Fibroblast of lung (primary cell): ENCODE measurements at regions not wholly inside any gene's neighbourhood (a gene's known extent, or its start where the extent isn't known, plus 50 kb on each side); places are given as distances from the start of the nearest gene placed in this dataset.
"Not testable (repeated sequence)": the region's sequence is repeated elsewhere in the genome, so short reads cannot be mapped to it uniquely, and the experiment has no call there.

Experiments used
- DNase-seq, 2 donors: peaks; one replicate each; pipeline versions ENCODE4 v3.0.0 to v3.0.0-alpha.2; 2010; ENCODE audit warnings: low read depth in 2 of 2
- H2AFZ ChIP-seq: 2 replicates; pipeline ENCODE4 v1.5.1; 2012; ENCODE audit warnings: low read length, control low read depth, inconsistent platforms
- H3K27ac ChIP-seq: 2 replicates; pipeline ENCODE4 v1.5.1; 2011; ENCODE audit warnings: low read length, control low read depth; ENCODE audit not compliant: insufficient read depth
- H3K27me3 ChIP-seq: 2 replicates; pipeline ENCODE4 v1.5.1; 2011; ENCODE audit warnings: mild to moderate bottlenecking, low read length; ENCODE audit not compliant: control insufficient read depth, insufficient read depth
- H3K36me3 ChIP-seq: 2 replicates; pipeline ENCODE4 v1.5.1; 2011; ENCODE audit warnings: low read length; ENCODE audit not compliant: control insufficient read depth, insufficient read depth
- H3K4me1 ChIP-seq: 2 replicates; pipeline ENCODE4 v1.5.1; 2011; ENCODE audit warnings: low read length; ENCODE audit not compliant: control insufficient read depth, insufficient read depth; ENCODE audit errors: extremely low read depth
- H3K4me2 ChIP-seq: 2 replicates; pipeline ENCODE4 v1.5.1; 2011; ENCODE audit warnings: low read length, control low read depth; ENCODE audit not compliant: insufficient read depth; ENCODE audit errors: extremely low read depth
- H3K4me3 ChIP-seq, 4 experiments: fragments of 200-600 bp in 1 of 4; sonication (generic) in 1 of 4; replicated peaks in 1 of 4; 2 replicates each; pipeline ENCODE4 v1.5.1; 2011 to 2016; ENCODE audit warnings: low read length in 4 of 4, low read depth in 3 of 4, mild to moderate bottlenecking in 3 of 4, control low read depth in 2 of 4, inconsistent platforms in 1 of 4, mixed read lengths in 1 of 4; ENCODE audit not compliant: insufficient read depth in 1 of 4; ENCODE audit errors: control extremely low read depth in 1 of 4
- H3K79me2 ChIP-seq: 2 replicates; pipeline ENCODE4 v1.5.1; 2012; ENCODE audit warnings: mild to moderate bottlenecking, low read length, inconsistent platforms; ENCODE audit not compliant: control insufficient read depth, insufficient read depth
- H3K9ac ChIP-seq: 2 replicates; pipeline ENCODE4 v1.5.1; 2011; ENCODE audit warnings: mild to moderate bottlenecking, low read length, control low read depth; ENCODE audit not compliant: insufficient read depth
- H3K9me3 ChIP-seq: 2 replicates; pipeline ENCODE4 v1.5.1; 2012; ENCODE audit warnings: low read depth, low read length; ENCODE audit not compliant: control insufficient read depth, insufficient read depth
- H4K20me1 ChIP-seq: 2 replicates; pipeline ENCODE4 v1.5.1; 2011; ENCODE audit warnings: low read length; ENCODE audit not compliant: control insufficient read depth, insufficient read depth; ENCODE audit errors: extremely low read depth
- CTCF ChIP-seq, 2 donors: IDR thresholded peaks in 1 of 2; conservative IDR thresholded peaks in 1 of 2; 1 replicate in 1 of 2; 2 replicates in 1 of 2; pipeline ENCODE4 v1.5.1; 2011 to 2012; ENCODE audit warnings: low read length in 2 of 2, control low read depth in 1 of 2, inconsistent platforms in 1 of 2, low read depth in 1 of 2, mild to moderate bottlenecking in 1 of 2
- EZH2 ChIP-seq: IDR thresholded peaks from 2 replicates; pipeline ENCODE4 v1.5.1; 2012; ENCODE audit warnings: low read length, control low read depth, mild to moderate bottlenecking; ENCODE audit errors: missing control alignments

GRCh38 chr1:70779571-70779970 is 268.0 kb downstream of the PTGER3 start:
- Histone ChIP-seq H3K36me3 (no peaks in the 10 kb centered on the region), H2AFZ (no peak overlapping the region), H3K27me3 (no peaks in the 10 kb centered on the region), H4K20me1 (no peaks in the 10 kb centered on the region), H3K4me3 (no peak overlapping the region), H3K4me1 (no peaks in the 10 kb centered on the region), H3K9me3 (no peaks in the 10 kb centered on the region), H3K9ac (no peak overlapping the region), H3K79me2 (no peaks in the 10 kb centered on the region), H3K27ac (no peak overlapping the region), H3K4me2 (no peak overlapping the region)
- DNase-seq = peak in 1 of 2 donors; percentile 47
- TF ChIP-seq EZH2 (no peak), CTCF (conservative IDR thresholded peaks at IDR 0.05 in 1 of 2, IDR thresholded peaks at IDR 0.05 in 1 of 2; ENCODE audit: low read depth in 1 of 2, low read length in 2 of 2) (no peak)

- no peaks in the 10 kb centered on the region for H3K9me3 ChIP-seq
- no peak overlapping the region for H3K9ac ChIP-seq
- H2AFZ ChIP-seq = no peak overlapping the region
- DNase-seq = no peak
- H4K20me1 ChIP-seq = no peaks in the 10 kb centered on the region
- no peak overlapping the region for H3K27ac ChIP-seq
- H3K36me3 ChIP-seq = no peaks in the 10 kb centered on the region
- no peaks in the 10 kb centered on the region for H3K4me1 ChIP-seq
- TF ChIP-seq CTCF (conservative IDR thresholded peaks at IDR 0.05 in 1 of 2, IDR thresholded peaks at IDR 0.05 in 1 of 2; ENCODE audit: low read depth in 1 of 2, low read length in 2 of 2) (no peak), EZH2 (no peak)
- H3K4me3 ChIP-seq = no peak overlapping the region
- H3K79me2 ChIP-seq = no peaks in the 10 kb centered on the region
- H3K27me3 ChIP-seq = no peaks in the 10 kb centered on the region
- no peak overlapping the region for H3K4me2 ChIP-seq
Measured at GRCh38 chr1:70785287-70785686, 262.3 kb downstream of the PTGER3 start.

GRCh38 chr1:70790232-70790923 is 257.2 kb downstream of the PTGER3 start:
- H3K4me3 ChIP-seq = no peak overlapping the region
- DNase-seq = no peak
- no peak overlapping the region for H2AFZ ChIP-seq
- no peaks in the 10 kb centered on the region for H3K36me3 ChIP-seq
- no peaks in the 10 kb centered on the region for H3K79me2 ChIP-seq
- H3K27ac ChIP-seq = no peak overlapping the region
- no peak overlapping the region for H3K9ac ChIP-seq
- TF ChIP-seq CTCF (conservative IDR thresholded peaks at IDR 0.05 in 1 of 2, IDR thresholded peaks at IDR 0.05 in 1 of 2; ENCODE audit: low read depth in 1 of 2, low read length in 2 of 2) (no peak), EZH2 (no peak)
- H3K4me2 ChIP-seq = no peak overlapping the region
- H4K20me1 ChIP-seq = no peaks in the 10 kb centered on the region
- H3K27me3 ChIP-seq = no peaks in the 10 kb centered on the region
- no peaks in the 10 kb centered on the region for H3K4me1 ChIP-seq
- no peaks in the 10 kb centered on the region for H3K9me3 ChIP-seq

GRCh38 chr1:70795064-70795463 is 252.6 kb downstream of the PTGER3 start:
- not testable (repeated sequence) for H3K9ac ChIP-seq, H3K36me3 ChIP-seq, H3K27ac ChIP-seq, H3K4me1 ChIP-seq, H3K9me3 ChIP-seq, H3K4me2 ChIP-seq, H4K20me1 ChIP-seq, H2AFZ ChIP-seq, H3K79me2 ChIP-seq, H3K27me3 ChIP-seq, H3K4me3 ChIP-seq, DNase-seq

GRCh38 chr1:70796298-70796697 is 251.3 kb downstream of the PTGER3 start:
- H3K27ac ChIP-seq, H4K20me1 ChIP-seq, H3K27me3 ChIP-seq, H3K79me2 ChIP-seq, H2AFZ ChIP-seq, H3K9ac ChIP-seq, H3K4me2 ChIP-seq, H3K4me1 ChIP-seq, H3K4me3 ChIP-seq, H3K36me3 ChIP-seq, DNase-seq, H3K9me3 ChIP-seq: not testable (repeated sequence)
